MCF 10A (cell line): ENCODE measurements at regions not wholly inside any gene's neighbourhood (a gene's known extent, or its start where the extent isn't known, plus 50 kb on each side); places are given as distances from the start of the nearest gene placed in this dataset.

ENCODE experiments used
- BruUV-seq: library from RNA; stranded (reverse); fragments of 400-500 nt; replicated peaks from 2 replicates; lab custom pipeline; 2021; lab: Mats Ljungman, UMichigan
- CTCF ChIA-PET: fragments of 300-600 bp; sonication (Branson Sonifier 250); formaldehyde crosslinking; extraction: SDS; loops from one replicate; lab custom pipeline; 2021; ENCODE audit warnings: antibody characterized with exemption, inconsistent platforms; lab: Yijun Ruan, JAX
- POLR2A ChIA-PET: fragments of 300-600, 350-650 bp; sonication (Branson Sonifier 250); formaldehyde crosslinking; extraction: SDS; loops from one replicate; lab custom pipeline; 2020; ENCODE audit warnings: antibody characterized with exemption, inconsistent platforms; lab: Yijun Ruan, JAX
- DNase-seq: peaks from one replicate; pipeline ENCODE4 v3.0.0-alpha.2; 2018; ENCODE audit not compliant: unreplicated experiment
- H3K27ac Mint-ChIP-seq: one replicate; pipeline ENCODE4 v1.8.0; 2022; ENCODE audit warnings: mild to moderate bottlenecking, low read depth, mixed read lengths; ENCODE audit not compliant: unreplicated experiment
- H3K27me3 Mint-ChIP-seq: one replicate; pipeline ENCODE4 v1.8.0; 2022; ENCODE audit warnings: mixed read lengths; ENCODE audit not compliant: insufficient read depth, unreplicated experiment
- H3K36me3 Mint-ChIP-seq: one replicate; pipeline ENCODE4 v1.8.0; 2022; ENCODE audit warnings: mild to moderate bottlenecking, moderate library complexity, mixed read lengths; ENCODE audit not compliant: insufficient read depth, unreplicated experiment
- H3K4me1 Mint-ChIP-seq: one replicate; pipeline ENCODE4 v1.8.0; 2022; ENCODE audit warnings: mixed read lengths; ENCODE audit not compliant: insufficient read depth, unreplicated experiment
- H3K4me3 Mint-ChIP-seq: one replicate; pipeline ENCODE4 v1.8.0; 2022; ENCODE audit warnings: mild to moderate bottlenecking, moderate library complexity, mixed read lengths; ENCODE audit not compliant: unreplicated experiment
- H3K9me3 Mint-ChIP-seq: one replicate; pipeline ENCODE4 v1.8.0; 2022; ENCODE audit warnings: mixed read lengths; ENCODE audit not compliant: unreplicated experiment
- intact Hi-C: fragments of 100-400 bp; cut with micrococcal nuclease; formaldehyde crosslinking; loops from 2 replicates; pipeline ENCODE4 v1.14.1; 2022
- TF ChIP-seq, protein P1 (sequence below): fragments of 200-600 bp; IDR thresholded peaks from one replicate; pipeline ENCODE4 v1.8.0; 2022; ENCODE audit warnings: antibody characterized with exemption, mild to moderate bottlenecking; ENCODE audit not compliant: unreplicated experiment

DNA sequence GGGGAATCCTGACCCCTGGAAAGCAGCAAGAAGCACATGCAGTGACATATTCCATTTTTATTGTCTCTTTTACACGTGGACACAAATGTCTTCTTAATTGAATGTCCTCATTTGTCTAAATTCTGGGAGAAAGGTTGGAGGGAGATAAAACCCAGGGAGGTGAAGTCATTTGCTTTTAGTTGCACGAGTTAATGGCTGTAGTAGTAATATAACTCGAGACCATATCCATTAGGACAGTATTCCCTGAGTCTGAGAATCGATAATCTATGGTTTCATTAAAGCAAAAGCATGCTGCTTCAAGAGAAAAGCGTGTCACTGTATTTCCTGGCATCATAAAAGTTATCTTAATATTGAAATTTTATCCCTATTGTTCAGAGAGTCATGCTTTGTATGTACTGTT, 216.0 kb upstream of the PELI2 start:
- BruUV-seq, result no TSS peak
- no peak for DNase-seq
- Mint-ChIP-seq H3K4me3 (no peak overlapping the region), H3K9me3 (no peaks in the 10 kb centered on the region), H3K27me3 (no peaks in the 10 kb centered on the region), H3K4me1 (no peaks in the 10 kb centered on the region), H3K27ac (no peak overlapping the region), H3K36me3 (no peaks in the 10 kb centered on the region)
- intact Hi-C loops, result no loop called here
- TF ChIP-seq, protein P1, sequence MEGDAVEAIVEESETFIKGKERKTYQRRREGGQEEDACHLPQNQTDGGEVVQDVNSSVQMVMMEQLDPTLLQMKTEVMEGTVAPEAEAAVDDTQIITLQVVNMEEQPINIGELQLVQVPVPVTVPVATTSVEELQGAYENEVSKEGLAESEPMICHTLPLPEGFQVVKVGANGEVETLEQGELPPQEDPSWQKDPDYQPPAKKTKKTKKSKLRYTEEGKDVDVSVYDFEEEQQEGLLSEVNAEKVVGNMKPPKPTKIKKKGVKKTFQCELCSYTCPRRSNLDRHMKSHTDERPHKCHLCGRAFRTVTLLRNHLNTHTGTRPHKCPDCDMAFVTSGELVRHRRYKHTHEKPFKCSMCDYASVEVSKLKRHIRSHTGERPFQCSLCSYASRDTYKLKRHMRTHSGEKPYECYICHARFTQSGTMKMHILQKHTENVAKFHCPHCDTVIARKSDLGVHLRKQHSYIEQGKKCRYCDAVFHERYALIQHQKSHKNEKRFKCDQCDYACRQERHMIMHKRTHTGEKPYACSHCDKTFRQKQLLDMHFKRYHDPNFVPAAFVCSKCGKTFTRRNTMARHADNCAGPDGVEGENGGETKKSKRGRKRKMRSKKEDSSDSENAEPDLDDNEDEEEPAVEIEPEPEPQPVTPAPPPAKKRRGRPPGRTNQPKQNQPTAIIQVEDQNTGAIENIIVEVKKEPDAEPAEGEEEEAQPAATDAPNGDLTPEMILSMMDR, result no peak
- CTCF ChIA-PET, result no interaction called here
- POLR2A ChIA-PET, result no interaction called here

DNA sequence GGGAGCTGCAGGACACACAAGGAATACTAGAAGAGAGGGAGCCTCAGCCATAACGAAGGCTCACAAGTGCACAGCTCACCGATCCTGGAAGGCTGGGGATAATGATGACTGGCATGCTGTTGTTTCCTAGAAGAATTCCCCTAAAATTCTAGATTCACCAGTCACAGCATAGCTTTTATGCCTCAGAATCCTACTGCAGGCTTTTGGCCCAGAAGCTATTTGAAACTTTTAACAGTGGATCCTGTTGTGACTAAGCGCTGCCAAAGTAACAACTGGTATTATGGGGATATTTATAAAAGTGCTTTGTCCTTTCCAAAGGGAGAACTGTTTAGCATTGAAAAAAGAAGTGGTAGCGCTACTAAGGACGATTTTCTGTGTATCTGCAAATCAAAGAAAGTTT, 214.1 kb upstream of the PELI2 start:
- H3K9me3 Mint-ChIP-seq, result no peaks in the 10 kb centered on the region
- no peaks in the 10 kb centered on the region for H3K4me1 Mint-ChIP-seq
- no peak for DNase-seq
- H3K4me3 Mint-ChIP-seq, result no peak overlapping the region
- intact Hi-C loops, result no loop called here
- H3K27ac Mint-ChIP-seq, result no peak overlapping the region
- no peaks in the 10 kb centered on the region for H3K27me3 Mint-ChIP-seq
- H3K36me3 Mint-ChIP-seq, result no peaks in the 10 kb centered on the region
- no TSS peak for BruUV-seq
- TF ChIP-seq, protein P1, result no peak
- POLR2A ChIA-PET, result interaction anchor here (0.7 kb wide), 1 partner anchor 14 kb away, joined by 3 read pairs; no protein-coding TSS in a partner anchor
- CTCF ChIA-PET, result interaction anchor here (1.3 kb wide), 1 partner anchor 13 kb away, joined by 3 read pairs; no protein-coding TSS in a partner anchor

DNA sequence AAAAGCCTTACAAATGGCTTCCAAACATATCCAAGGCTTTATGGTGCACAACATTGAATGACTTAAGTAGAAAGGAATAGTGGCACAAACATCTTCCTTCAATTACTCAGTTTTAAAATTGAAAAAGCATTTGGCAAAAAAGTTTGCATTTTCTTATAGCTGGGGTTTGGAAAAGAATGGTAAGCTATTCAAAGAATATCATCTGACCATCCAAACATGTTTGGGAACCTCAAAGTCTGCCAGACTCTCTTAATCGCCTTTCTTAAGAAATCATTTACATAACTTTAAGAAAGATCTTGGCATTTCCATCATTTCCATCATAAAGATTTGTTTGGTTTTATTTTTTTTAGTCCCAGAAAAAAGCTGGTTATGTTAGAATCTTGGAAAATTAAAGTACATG, 210.1 kb upstream of the PELI2 start:
- ChIA-PET CTCF (interaction anchor here (0.7 kb wide), 1 partner anchor 64 kb away, joined by 5 read pairs; no protein-coding TSS in a partner anchor), POLR2A (interaction anchor here (1.0 to 1.6 kb wide), 2 partner anchors 9 to 16 kb away, joined by 3 to 6 read pairs; no protein-coding TSS in a partner anchor)
- no peak overlapping the region for H3K27ac Mint-ChIP-seq
- H3K9me3 Mint-ChIP-seq, result no peaks in the 10 kb centered on the region
- no peak for DNase-seq
- H3K4me1 Mint-ChIP-seq, result peaks cover 3% of the 10 kb centered on the region
- H3K4me3 Mint-ChIP-seq, result no peak overlapping the region
- TF ChIP-seq, protein P1, result no peak
- no peaks in the 10 kb centered on the region for H3K27me3 Mint-ChIP-seq
- peaks cover 4% of the 10 kb centered on the region for H3K36me3 Mint-ChIP-seq
- intact Hi-C loops, result no loop called here
- BruUV-seq, result no TSS peak

DNA sequence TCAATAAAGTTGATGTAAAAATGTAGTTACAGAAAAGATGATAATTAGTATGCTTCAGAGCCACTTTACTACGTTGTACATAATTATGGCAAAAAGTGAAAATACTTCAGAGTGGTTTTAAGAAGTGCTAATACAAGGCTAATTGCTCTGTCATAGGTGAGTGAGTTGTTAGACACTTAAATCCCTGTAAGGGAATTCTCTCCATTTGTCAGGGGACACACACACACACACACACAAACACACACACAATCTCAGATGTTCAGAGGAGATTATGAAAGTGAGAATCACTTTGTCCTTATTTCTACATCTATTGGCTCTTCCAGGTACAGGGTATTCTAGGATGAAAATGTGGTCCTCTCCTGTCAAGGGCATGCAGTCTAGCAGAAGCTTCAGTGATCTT, 208.3 kb upstream of the PELI2 start:
- Mint-ChIP-seq H3K27ac (no peak overlapping the region), H3K27me3 (no peaks in the 10 kb centered on the region), H3K36me3 (peaks cover 6% of the 10 kb centered on the region), H3K9me3 (no peaks in the 10 kb centered on the region), H3K4me1 (peaks cover 5% of the 10 kb centered on the region), H3K4me3 (no peak overlapping the region)
- TF ChIP-seq, protein P1, result no peak
- intact Hi-C loops, result no loop called here
- no peak for DNase-seq
- ChIA-PET POLR2A (no interaction called here), CTCF (no interaction called here)
- no TSS peak for BruUV-seq
